GM12864 (cell line): ENCODE measurements at regions not wholly inside any gene's neighbourhood (a gene's known extent, or its start where the extent isn't known, plus 50 kb on each side); places are given as distances from the start of the nearest gene placed in this dataset.

Experiments
- DNase-seq: peaks from one replicate; pipeline ENCODE4 v3.0.0-alpha.2; 2011; ENCODE audit warnings: low read depth
- H3K4me3 ChIP-seq: 2 replicates; pipeline ENCODE4 v1.5.1; 2011; ENCODE audit warnings: mild to moderate bottlenecking, low read depth, low read length, control low read depth
- CTCF ChIP-seq: IDR thresholded peaks from 2 replicates; pipeline ENCODE4 v1.5.1; 2011; ENCODE audit warnings: low read depth, mild to moderate bottlenecking, moderate library complexity, low read length, control low read depth, inconsistent platforms; ENCODE audit errors: missing control alignments

- no peak for TF ChIP-seq CTCF
- no peak for DNase-seq
- no peak overlapping the region for H3K4me3 ChIP-seq
Observed at GRCh38 chr9:2403701-2404100, 217.9 kb upstream of the VLDLR start.

DNA sequence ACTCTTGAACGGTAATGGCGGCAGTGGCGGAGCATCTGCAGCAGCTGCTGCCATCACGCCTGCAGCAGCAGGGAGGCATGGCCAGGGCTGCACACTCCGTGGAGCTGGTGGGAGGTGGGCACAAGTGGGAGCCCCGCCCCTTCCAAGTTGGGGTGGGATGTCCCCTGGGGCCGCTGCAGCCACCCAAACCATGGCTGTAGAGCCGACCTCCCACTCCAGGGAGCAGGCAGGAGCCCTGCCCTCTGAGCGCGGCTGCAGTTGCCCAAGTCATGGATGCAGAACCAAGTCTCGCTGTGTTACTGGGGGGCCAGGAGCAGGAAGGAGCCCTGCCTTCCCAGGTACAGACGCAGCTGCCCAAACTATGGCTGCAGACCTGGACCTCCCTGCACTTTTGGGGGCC is 215.3 kb upstream of the VLDLR start:
- no peak overlapping the region for H3K4me3 ChIP-seq
- TF ChIP-seq CTCF: no peak
- DNase-seq: no peak

GRCh38 chr9:2407450-2407849 is 214.1 kb upstream of the VLDLR start:
- no peak for DNase-seq
- H3K4me3 ChIP-seq: no peak overlapping the region
- TF ChIP-seq CTCF: no peak

GRCh38 chr9:2411459-2412215 is 209.9 kb upstream of the VLDLR start:
- DNase-seq: no peak
- no peak overlapping the region for H3K4me3 ChIP-seq
- no peak for TF ChIP-seq CTCF

DNA sequence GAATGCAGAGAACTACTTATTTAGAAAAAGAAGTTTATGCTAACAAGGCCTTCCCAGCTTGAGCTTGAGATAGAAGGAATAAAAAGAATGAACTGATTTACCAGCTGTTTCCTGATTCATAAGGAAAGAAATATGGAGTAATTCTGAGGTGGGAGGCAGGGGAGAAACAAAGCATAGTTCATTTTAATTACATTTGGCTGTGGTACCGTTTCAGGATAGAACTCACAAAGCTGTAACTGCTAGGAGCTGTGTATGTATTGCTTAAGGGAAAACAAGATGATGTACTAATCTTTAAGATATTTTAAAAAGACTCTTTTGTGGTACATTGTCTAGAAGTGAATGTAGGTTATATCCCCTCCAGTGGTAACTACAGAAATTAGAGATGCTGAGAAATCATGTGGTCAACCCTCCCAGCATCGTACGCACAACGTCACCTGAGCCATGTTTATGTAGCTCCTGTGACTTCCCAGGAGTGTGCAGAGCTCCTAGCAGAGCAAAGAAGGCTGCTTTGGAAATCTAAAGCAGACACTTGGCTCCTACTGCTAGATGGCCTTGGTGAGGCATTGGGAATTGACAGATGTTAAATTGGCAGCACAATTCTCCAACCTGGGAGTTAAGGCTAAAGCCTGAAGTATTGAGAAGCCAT is 208.3 kb upstream of the VLDLR start:
- no peak for DNase-seq
- no peak for TF ChIP-seq CTCF
- H3K4me3 ChIP-seq: no peak overlapping the region

GRCh38 chr9:2414465-2414864 is 207.1 kb upstream of the VLDLR start:
- H3K4me3 ChIP-seq: no peak overlapping the region
- DNase-seq: no peak
- TF ChIP-seq CTCF: no peak

- no peak overlapping the region for H3K4me3 ChIP-seq
- no peak for TF ChIP-seq CTCF
Observed at GRCh38 chr9:2415326-2415725, 206.3 kb upstream of the VLDLR start.

More at GRCh38 chr9:2415326-2415725, 206.3 kb upstream of the VLDLR start:
- no peak for DNase-seq
